ENCODE measurements at regions not wholly inside any gene's neighbourhood (a gene's known extent, or its start where the extent isn't known, plus 50 kb on each side); places are given as distances from the start of the nearest gene placed in this dataset.

DNA sequence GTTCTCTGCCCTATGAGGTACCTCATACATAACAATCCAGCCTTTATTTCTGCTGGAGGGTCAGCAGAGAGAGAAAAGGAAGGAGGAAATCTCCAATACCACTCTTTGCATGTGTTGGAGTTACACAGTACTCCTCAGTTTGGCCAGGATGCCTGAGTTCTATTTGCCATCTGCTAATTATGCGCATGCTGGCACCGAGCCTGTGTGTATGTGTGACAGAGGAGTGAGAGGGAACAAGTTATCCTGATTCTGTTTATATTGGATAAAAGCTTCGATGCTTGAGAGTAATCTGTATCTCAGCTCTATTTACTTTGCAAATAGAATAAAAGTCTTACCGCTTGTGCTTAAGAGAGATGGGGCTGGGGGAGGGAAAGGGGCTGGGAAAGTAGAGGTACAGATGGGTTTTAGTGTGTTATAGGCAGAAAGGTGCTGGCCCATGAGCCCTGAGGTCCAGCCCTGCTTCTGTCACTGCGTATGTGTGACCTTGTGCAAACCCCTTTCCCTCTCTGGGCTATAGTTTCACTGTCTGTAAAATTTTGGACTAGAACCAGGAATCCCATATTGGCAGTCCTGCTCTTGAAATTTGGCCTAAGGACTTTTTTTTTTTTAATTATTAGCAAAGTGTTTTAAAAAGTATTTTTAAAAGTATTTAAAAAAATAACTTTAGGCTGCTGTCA is 54.5 kb upstream of the PLXNA2 start:
- in situ Hi-C loops (cut with HindIII; ENCODE audit: low pct_unique_long_range_greater_than_20kb, low sequenced_read_pairs), result no loop called here
- no peak for DNase-seq (ENCODE audit: low read depth)

DNA sequence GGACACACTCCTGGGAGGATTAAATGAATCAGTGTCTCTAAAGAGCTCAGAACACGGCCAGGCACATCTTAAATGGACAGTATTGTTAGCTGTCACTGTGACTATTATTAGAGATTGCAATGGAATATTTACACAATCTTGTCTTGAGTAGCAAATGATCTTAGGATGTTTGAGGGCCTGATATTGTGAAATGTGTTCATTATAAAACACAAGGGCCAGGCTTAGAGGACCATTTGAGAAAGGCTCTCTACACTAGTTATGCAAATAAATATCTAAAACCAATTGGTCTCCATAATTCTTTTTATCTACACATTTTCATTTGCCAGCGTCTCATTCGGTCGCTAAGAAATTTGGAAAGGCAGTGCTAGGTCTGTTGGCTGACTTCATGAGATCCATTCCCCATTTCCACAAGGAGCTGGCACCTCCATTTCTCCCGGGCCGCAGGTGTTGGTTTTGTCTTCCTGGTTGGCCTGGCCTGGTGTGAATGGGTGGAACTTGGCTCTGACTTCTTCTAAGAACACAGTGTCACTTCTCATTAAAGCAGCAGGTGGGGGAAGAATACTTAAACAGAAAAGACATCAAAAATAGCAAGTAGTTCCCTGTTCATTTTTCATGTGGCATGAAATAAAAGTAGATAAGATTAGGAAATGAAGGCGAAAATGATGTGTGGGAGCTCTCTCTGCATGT is 56.0 kb upstream of the PLXNA2 start:
- in situ Hi-C loops (cut with HindIII; ENCODE audit: low pct_unique_long_range_greater_than_20kb, low sequenced_read_pairs), result no loop called here
- no peak for DNase-seq (ENCODE audit: low read depth)

DNA sequence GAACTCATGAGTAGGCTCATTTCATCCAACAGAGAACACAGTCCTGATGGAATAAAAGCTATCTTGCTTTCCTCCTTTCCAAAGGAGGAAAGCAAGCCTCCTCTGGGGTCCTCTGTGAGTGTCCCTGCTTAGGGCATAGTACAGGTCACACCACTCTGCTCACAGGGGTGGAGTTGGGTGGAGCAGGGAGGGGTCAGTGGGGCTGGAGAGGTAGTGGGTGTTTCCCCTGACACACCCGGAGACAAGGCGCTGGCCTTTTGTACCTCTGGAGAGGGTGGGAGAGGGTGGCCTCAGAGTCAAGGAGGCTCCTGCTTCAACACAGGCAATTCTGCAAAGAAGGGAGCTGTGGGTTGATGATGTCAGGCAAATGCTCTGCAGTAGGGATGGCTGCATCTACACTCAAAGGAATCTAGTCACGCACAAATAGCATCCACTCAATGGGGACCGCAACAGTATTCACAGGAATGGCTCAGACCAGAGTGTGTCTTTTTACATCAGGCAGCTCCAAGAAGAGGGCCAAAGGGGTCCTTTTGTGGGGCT is 58.6 kb upstream of the PLXNA2 start:
- in situ Hi-C loops (cut with HindIII; ENCODE audit: low pct_unique_long_range_greater_than_20kb, low sequenced_read_pairs), result no loop called here
- no peak for DNase-seq (ENCODE audit: low read depth)

GRCh38 chr1:208303743-208304712 is 59.8 kb upstream of the PLXNA2 start:
- DNase-seq (ENCODE audit: low read depth), result no peak
- in situ Hi-C loops (cut with HindIII; ENCODE audit: low pct_unique_long_range_greater_than_20kb, low sequenced_read_pairs), result no loop called here

DNA sequence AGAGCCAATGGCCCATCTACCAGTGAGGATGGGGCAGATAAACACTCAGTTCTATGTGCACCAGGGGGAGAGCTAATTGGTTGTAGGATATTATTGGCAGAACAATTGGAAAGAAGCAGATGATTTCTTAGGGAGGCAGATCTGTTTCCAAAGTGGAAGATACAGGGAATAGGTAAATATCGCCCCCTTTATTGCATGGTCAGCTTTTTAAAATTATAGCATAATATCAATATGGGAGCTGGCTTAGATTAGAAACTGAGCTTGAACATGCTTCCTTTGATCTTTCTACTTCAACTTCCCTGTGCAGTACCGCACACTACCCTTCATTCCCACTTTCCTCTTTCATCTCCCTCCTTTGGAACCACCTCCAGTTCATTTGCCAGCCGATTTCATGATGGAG is 64.0 kb upstream of the PLXNA2 start:
- in situ Hi-C loops (cut with HindIII; ENCODE audit: low pct_unique_long_range_greater_than_20kb, low sequenced_read_pairs), result no loop called here
- DNase-seq (ENCODE audit: low read depth), result no peak

DNA sequence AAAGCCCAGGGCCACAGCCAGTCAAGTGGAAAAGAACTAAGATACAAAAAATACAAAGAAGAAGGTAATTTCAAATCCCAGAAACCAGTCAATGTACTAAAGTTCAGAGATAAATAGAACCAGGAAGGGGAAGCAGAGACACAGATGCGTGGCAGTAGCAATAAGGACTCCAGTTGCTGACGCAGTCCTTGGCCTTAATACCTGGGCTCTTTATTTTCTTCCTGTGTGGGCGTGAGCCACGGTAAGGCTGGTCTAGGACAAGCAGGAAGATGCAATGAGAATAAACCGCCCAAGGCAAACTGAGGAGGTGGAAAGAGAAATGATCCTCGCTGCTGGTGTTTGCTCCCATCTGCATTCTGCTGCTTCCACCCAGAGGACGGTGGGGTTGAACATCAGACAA is 65.6 kb upstream of the PLXNA2 start:
- in situ Hi-C loops (cut with HindIII; ENCODE audit: low pct_unique_long_range_greater_than_20kb, low sequenced_read_pairs), result no loop called here
- DNase-seq (ENCODE audit: low read depth), result no peak

GRCh38 chr1:208312706-208313105 is 68.5 kb upstream of the PLXNA2 start:
- DNase-seq (ENCODE audit: low read depth), result no peak
- in situ Hi-C loops (cut with HindIII; ENCODE audit: low pct_unique_long_range_greater_than_20kb, low sequenced_read_pairs), result no loop called here

- in situ Hi-C loops (cut with HindIII; ENCODE audit: low pct_unique_long_range_greater_than_20kb, low sequenced_read_pairs), result no loop called here
Measured at GRCh38 chr1:208314431-208314830, 70.2 kb upstream of the PLXNA2 start.

DNA sequence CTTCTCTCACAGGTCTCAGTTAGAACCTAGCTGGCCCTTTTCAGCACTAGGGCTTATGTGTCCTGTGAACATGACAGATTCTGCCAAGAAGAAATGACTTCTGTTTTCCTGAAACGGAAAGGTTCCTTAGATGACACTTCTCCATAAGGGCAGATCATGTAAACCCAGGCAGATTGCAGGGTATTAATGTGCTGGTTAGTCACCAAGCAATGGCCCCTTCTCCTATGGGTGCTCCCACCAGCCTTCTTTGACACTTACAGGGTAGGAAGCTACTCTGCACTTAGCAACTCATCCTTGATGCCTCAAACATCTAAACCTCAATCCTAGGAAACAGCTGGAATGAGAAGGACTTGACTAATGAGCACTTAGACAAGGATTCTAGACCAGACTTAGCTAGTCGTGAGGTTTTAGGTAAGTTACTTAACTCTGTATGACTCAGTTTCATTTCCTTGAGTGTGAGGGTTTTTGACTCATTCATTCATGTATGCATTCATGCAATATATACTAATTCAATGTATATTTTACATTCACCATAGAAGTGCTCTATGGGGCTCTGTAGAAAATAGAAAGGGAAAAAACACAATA is 74.1 kb upstream of the PLXNA2 start:
- no peak for DNase-seq (ENCODE audit: low read depth)
- in situ Hi-C loops (cut with HindIII; ENCODE audit: low pct_unique_long_range_greater_than_20kb, low sequenced_read_pairs), result no loop called here

More at GRCh38 chr1:208314431-208314830, 70.2 kb upstream of the PLXNA2 start:
- no peak for DNase-seq (ENCODE audit: low read depth)

GRCh38 chr1:208324005-208324404 is 79.8 kb upstream of the PLXNA2 start:
- in situ Hi-C loops (cut with HindIII; ENCODE audit: low pct_unique_long_range_greater_than_20kb, low sequenced_read_pairs), result no loop called here
- DNase-seq (ENCODE audit: low read depth), result no peak

GRCh38 chr1:208326033-208326432 is 81.8 kb upstream of the PLXNA2 start:
- no peak for DNase-seq (ENCODE audit: low read depth)
- in situ Hi-C loops (cut with HindIII; ENCODE audit: low pct_unique_long_range_greater_than_20kb, low sequenced_read_pairs), result no loop called here

GRCh38 chr1:208329300-208329699 is 85.1 kb upstream of the PLXNA2 start:
- no peak for DNase-seq (ENCODE audit: low read depth)
- in situ Hi-C loops (cut with HindIII; ENCODE audit: low pct_unique_long_range_greater_than_20kb, low sequenced_read_pairs), result no loop called here

GRCh38 chr1:208332036-208332773 is 88.0 kb upstream of the PLXNA2 start:
- in situ Hi-C loops (cut with HindIII; ENCODE audit: low pct_unique_long_range_greater_than_20kb, low sequenced_read_pairs), result no loop called here
- DNase-seq (ENCODE audit: low read depth), result no peak

- in situ Hi-C loops (cut with HindIII; ENCODE audit: low pct_unique_long_range_greater_than_20kb, low sequenced_read_pairs), result no loop called here
Measured at GRCh38 chr1:208332774-208333126, 88.6 kb upstream of the PLXNA2 start.

GRCh38 chr1:208333676-208334075 is 89.5 kb upstream of the PLXNA2 start:
- in situ Hi-C loops (cut with HindIII; ENCODE audit: low pct_unique_long_range_greater_than_20kb, low sequenced_read_pairs), result no loop called here
- no peak for DNase-seq (ENCODE audit: low read depth)

More at GRCh38 chr1:208332774-208333126, 88.6 kb upstream of the PLXNA2 start:
- no peak for DNase-seq (ENCODE audit: low read depth)

DNA sequence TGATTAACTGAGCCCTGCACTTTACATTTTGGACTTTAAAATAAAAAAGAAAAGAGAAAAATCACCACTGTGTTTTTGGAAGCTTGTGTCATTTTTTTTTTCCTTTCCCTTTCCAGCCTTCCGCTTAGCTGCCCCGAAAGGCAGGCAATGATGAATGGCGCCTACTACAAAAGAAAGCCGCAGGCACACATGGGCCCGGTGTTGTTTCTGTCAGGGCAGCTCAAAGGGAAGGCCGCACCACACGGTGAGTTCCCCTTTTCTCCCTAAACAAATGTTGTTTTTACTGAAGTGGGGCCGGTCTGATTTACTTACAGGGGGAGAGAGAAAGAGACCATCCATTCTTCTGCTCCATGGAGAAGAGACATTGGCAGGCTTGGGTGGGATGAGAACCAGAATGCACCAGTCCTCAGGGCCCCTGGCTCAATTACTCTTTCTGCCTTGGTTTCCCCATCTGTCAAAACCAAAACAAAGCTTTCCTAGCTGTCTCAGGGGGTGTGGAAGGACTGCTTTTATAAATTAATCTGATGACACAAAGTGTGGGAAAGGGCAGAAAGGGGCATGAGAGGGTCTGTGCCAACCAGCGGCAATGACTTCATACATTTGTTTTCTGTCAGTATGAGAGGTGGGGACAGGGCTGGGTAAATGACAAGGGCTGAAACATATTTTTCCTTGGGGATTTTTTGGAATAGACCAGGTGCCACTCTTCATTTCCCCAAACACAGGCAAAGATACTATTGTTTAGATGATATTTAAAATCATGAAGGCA is 91.4 kb upstream of the PLXNA2 start:
- no peak for DNase-seq (ENCODE audit: low read depth)
- in situ Hi-C loops (cut with HindIII; ENCODE audit: low pct_unique_long_range_greater_than_20kb, low sequenced_read_pairs), result no loop called here

GRCh38 chr1:208336137-208336518 is 91.9 kb upstream of the PLXNA2 start:
- in situ Hi-C loops (cut with HindIII; ENCODE audit: low pct_unique_long_range_greater_than_20kb, low sequenced_read_pairs), result no loop called here
- DNase-seq (ENCODE audit: low read depth), result no peak
